Astrocyte (in vitro differentiated cells and primary cell): ENCODE measurements at regions not wholly inside any gene's neighbourhood (a gene's known extent, or its start where the extent isn't known, plus 50 kb on each side); places are given as distances from the start of the nearest gene placed in this dataset.
"Not testable (repeated sequence)": the region's sequence is repeated elsewhere in the genome, so short reads cannot be mapped to it uniquely, and the experiment has no call there.

ENCODE experiments used
- DNase-seq: peaks from one replicate; pipeline ENCODE4 v3.0.0-alpha.2; 2010; ENCODE audit warnings: low read depth
- FAIRE-seq: peaks from 2 replicates; lab custom pipeline; 2011; peaks lifted over from hg19 to GRCh38; lab: Jason Lieb, UNC
- H2AFZ ChIP-seq: 2 replicates; pipeline ENCODE4 v1.6.0; 2012; ENCODE audit warnings: low read depth, low read length, inconsistent platforms
- H3K27ac ChIP-seq: 2 replicates; pipeline ENCODE4 v1.5.1; 2011; ENCODE audit warnings: low read depth, low read length, inconsistent platforms
- H3K27me3 ChIP-seq: 2 replicates; pipeline ENCODE4 v1.6.0; 2011; ENCODE audit warnings: low read length, inconsistent platforms; ENCODE audit not compliant: insufficient read depth
- H3K36me3 ChIP-seq: 2 replicates; pipeline ENCODE4 v1.5.1; 2011; ENCODE audit warnings: low read length, inconsistent platforms; ENCODE audit not compliant: insufficient read depth
- H3K4me1 ChIP-seq: 2 replicates; pipeline ENCODE4 v1.5.1; 2011; ENCODE audit warnings: low read length, inconsistent platforms; ENCODE audit not compliant: insufficient read depth
- H3K4me2 ChIP-seq: 2 replicates; pipeline ENCODE4 v1.6.0; 2012; ENCODE audit warnings: low read length, inconsistent platforms
- H3K4me3 ChIP-seq: 2 replicates; pipeline ENCODE4 v1.5.1; 2011; ENCODE audit warnings: low read depth, mild to moderate bottlenecking, low read length, inconsistent platforms; ENCODE audit not compliant: insufficient read depth
- H3K79me2 ChIP-seq: 2 replicates; pipeline ENCODE4 v1.6.0; 2012; ENCODE audit warnings: mild to moderate bottlenecking, low read length, inconsistent platforms; ENCODE audit not compliant: insufficient read depth
- H3K9ac ChIP-seq: 2 replicates; pipeline ENCODE4 v1.6.0; 2012; ENCODE audit warnings: mild to moderate bottlenecking, low read length, inconsistent platforms
- H3K9me3 ChIP-seq: 2 replicates; pipeline ENCODE4 v1.5.1; 2012; ENCODE audit warnings: low read depth, mild to moderate bottlenecking, low read length, inconsistent platforms; ENCODE audit not compliant: insufficient read depth
- H4K20me1 ChIP-seq: 2 replicates; pipeline ENCODE4 v1.6.0; 2012; ENCODE audit warnings: low read length, inconsistent platforms; ENCODE audit not compliant: insufficient read depth
- H3K27ac Mint-ChIP-seq: one replicate; pipeline ENCODE4 v1.8.0; 2021; ENCODE audit warnings: mild to moderate bottlenecking, mixed read lengths; ENCODE audit not compliant: unreplicated experiment
- H3K27me3 Mint-ChIP-seq: one replicate; pipeline ENCODE4 v1.8.0; 2021; ENCODE audit warnings: low read depth, mixed read lengths; ENCODE audit not compliant: unreplicated experiment
- H3K36me3 Mint-ChIP-seq: one replicate; pipeline ENCODE4 v1.8.0; 2021; ENCODE audit warnings: low read depth, mixed read lengths; ENCODE audit not compliant: unreplicated experiment
- H3K4me1 Mint-ChIP-seq: one replicate; pipeline ENCODE4 v1.8.0; 2021; ENCODE audit warnings: low read depth, mixed read lengths; ENCODE audit not compliant: unreplicated experiment
- H3K4me3 Mint-ChIP-seq: one replicate; pipeline ENCODE4 v1.8.0; 2021; ENCODE audit warnings: mild to moderate bottlenecking, moderate library complexity, mixed read lengths; ENCODE audit not compliant: unreplicated experiment
- H3K9me3 Mint-ChIP-seq: one replicate; pipeline ENCODE4 v1.8.0; 2021; ENCODE audit warnings: mild to moderate bottlenecking, mixed read lengths; ENCODE audit not compliant: unreplicated experiment
- EZH2 ChIP-seq: IDR thresholded peaks from 2 replicates; pipeline ENCODE4 v1.6.1; 2012; ENCODE audit warnings: mild to moderate bottlenecking, low read length, inconsistent platforms; ENCODE audit not compliant: insufficient read depth
- TF ChIP-seq, protein P1 (sequence below): IDR thresholded peaks from 2 replicates; pipeline ENCODE4 v1.5.1; 2011; ENCODE audit warnings: low read depth, mild to moderate bottlenecking, inconsistent platforms, low read length, moderate library complexity; ENCODE audit not compliant: insufficient read depth

DNA sequence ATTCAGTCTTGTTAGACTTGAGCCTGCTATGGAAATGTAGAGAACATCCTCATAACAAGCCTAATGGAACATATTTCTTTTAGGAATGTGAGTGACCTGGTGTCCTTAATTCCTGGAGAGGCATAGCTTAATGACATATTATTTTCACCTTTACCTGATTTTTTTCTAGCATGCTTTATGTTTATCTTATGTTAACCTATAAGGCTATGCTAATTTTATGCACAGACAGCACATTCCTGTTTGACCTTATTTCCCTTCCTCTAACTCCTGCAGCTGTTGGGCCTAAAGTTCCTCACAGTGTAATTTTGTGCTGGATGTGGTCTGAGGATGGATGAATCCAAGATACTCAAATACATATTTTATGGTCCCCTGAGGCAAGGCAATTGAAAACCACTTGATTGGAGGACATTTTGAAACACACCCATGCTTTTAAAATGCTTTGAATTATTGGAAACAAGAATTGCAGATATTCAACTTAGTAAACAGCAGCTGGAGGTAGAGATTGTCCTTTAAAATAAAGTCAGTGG is 111.5 kb downstream of the LARP7 start:
- no peaks in the 10 kb centered on the region for H3K36me3 ChIP-seq
- TF ChIP-seq, protein P1, sequence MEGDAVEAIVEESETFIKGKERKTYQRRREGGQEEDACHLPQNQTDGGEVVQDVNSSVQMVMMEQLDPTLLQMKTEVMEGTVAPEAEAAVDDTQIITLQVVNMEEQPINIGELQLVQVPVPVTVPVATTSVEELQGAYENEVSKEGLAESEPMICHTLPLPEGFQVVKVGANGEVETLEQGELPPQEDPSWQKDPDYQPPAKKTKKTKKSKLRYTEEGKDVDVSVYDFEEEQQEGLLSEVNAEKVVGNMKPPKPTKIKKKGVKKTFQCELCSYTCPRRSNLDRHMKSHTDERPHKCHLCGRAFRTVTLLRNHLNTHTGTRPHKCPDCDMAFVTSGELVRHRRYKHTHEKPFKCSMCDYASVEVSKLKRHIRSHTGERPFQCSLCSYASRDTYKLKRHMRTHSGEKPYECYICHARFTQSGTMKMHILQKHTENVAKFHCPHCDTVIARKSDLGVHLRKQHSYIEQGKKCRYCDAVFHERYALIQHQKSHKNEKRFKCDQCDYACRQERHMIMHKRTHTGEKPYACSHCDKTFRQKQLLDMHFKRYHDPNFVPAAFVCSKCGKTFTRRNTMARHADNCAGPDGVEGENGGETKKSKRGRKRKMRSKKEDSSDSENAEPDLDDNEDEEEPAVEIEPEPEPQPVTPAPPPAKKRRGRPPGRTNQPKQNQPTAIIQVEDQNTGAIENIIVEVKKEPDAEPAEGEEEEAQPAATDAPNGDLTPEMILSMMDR, result no peak
- TF ChIP-seq EZH2, result no peak
- FAIRE-seq, result no peak
- H3K27ac ChIP-seq, result no peak overlapping the region
- no peak overlapping the region for H3K4me2 ChIP-seq
- Mint-ChIP-seq H3K9me3 (no peaks in the 10 kb centered on the region), H3K36me3 (no peaks in the 10 kb centered on the region), H3K27me3 (no peaks in the 10 kb centered on the region), H3K4me3 (no peak overlapping the region), H3K4me1 (peaks cover 9% of the 10 kb centered on the region), H3K27ac (no peak overlapping the region)
- H3K27me3 ChIP-seq, result no peaks in the 10 kb centered on the region
- no peak overlapping the region for H3K4me3 ChIP-seq
- no peaks in the 10 kb centered on the region for H4K20me1 ChIP-seq
- H3K9me3 ChIP-seq, result no peaks in the 10 kb centered on the region
- H3K4me1 ChIP-seq, result no peaks in the 10 kb centered on the region
- no peak for DNase-seq
- H3K79me2 ChIP-seq, result no peaks in the 10 kb centered on the region
- no peak overlapping the region for H2AFZ ChIP-seq
- H3K9ac ChIP-seq, result no peak overlapping the region

DNA sequence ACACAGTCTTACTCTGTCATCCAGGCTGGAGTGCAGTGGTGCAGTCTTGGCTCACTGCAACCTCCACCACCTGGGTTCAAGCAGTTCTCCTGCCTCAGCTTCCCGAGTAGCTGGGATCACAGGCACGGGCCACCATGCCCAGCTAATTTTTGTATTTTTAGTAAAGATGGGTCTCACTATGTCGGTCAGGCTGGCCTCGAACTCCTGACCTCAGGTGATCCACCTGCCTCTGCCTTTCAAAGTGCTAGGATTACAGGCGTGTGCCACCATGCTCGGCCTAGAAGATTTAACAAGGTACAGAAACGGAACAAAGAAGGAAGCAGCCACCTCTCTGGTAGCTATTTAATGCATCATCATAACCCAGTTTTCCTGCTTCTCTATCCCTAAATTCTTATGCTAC is 113.8 kb downstream of the LARP7 start:
- not testable (repeated sequence) for H3K4me3 Mint-ChIP-seq, H4K20me1 ChIP-seq, H3K9me3 ChIP-seq, H3K36me3 ChIP-seq, H3K27ac ChIP-seq, H3K4me2 ChIP-seq, H3K9me3 Mint-ChIP-seq, H3K4me3 ChIP-seq, H3K27ac Mint-ChIP-seq, FAIRE-seq, H3K4me1 ChIP-seq, H3K27me3 ChIP-seq, H3K4me1 Mint-ChIP-seq, DNase-seq, H3K79me2 ChIP-seq, H3K27me3 Mint-ChIP-seq, H3K9ac ChIP-seq, H3K36me3 Mint-ChIP-seq, H2AFZ ChIP-seq

DNA sequence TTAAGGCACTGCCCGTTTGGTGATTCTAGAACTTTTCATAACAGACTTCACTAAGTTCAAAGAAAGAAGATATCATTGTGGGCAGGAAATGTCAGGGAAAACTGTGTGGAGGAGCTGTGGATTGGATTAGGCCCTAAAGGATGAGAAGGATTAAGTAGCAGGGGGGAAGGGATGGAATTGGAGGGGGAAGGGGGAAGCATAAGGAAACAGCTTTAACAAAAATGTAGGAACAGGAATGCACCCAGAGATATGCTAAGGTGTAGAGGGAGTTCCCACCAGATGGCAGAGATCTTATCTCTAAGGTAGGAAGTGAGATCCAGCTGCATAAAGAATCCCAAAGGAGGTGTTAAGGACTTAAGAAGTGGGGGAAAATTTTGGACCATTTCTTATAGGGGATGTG is 114.5 kb downstream of the LARP7 start:
- H3K4me1 ChIP-seq, result no peaks in the 10 kb centered on the region
- no peak for TF ChIP-seq EZH2
- TF ChIP-seq, protein P1, result no peak
- H3K27me3 ChIP-seq, result no peaks in the 10 kb centered on the region
- H3K4me2 ChIP-seq, result no peak overlapping the region
- Mint-ChIP-seq H3K9me3 (no peaks in the 10 kb centered on the region), H3K27me3 (no peaks in the 10 kb centered on the region), H3K4me1 (peaks cover 9% of the 10 kb centered on the region), H3K36me3 (no peaks in the 10 kb centered on the region), H3K27ac (peak overlapping the region; percentile 18), H3K4me3 (no peak overlapping the region)
- no peak overlapping the region for H2AFZ ChIP-seq
- FAIRE-seq (no peak), DNase-seq (no peak)
- H3K27ac ChIP-seq, result no peak overlapping the region
- no peak overlapping the region for H3K4me3 ChIP-seq
- H3K9ac ChIP-seq, result no peak overlapping the region
- no peaks in the 10 kb centered on the region for H3K9me3 ChIP-seq
- H4K20me1 ChIP-seq, result no peaks in the 10 kb centered on the region
- no peaks in the 10 kb centered on the region for H3K79me2 ChIP-seq
- no peaks in the 10 kb centered on the region for H3K36me3 ChIP-seq
